ENCODE measurements at regions not wholly inside any gene's neighbourhood (a gene's known extent, or its start where the extent isn't known, plus 50 kb on each side); places are given as distances from the start of the nearest gene placed in this dataset.

- ATAC-seq, result peak; percentile 30
- H3K4me1 ChIP-seq, result peaks cover 5 to 33% (median 20%) of the 10 kb centered on the region in 3 donors
- WGBS, 2 donors (ENCODE audit: low coverage in 1 of 2), result 55 to 86% methylated on average over 1 of the region's 1 CpG
These were observed 185.6 kb upstream of the RAB4A start for GRCh38 chr1:229085291-229085690.

GRCh38 chr1:229086091-229086490 is 184.8 kb upstream of the RAB4A start:
- no peak overlapping the region for H3K4me3 ChIP-seq
- no peak for ATAC-seq
- peaks cover 0 to 20% (median 0%) of the 10 kb centered on the region in 3 donors for H3K9me3 ChIP-seq
- no peaks in the 10 kb centered on the region for H3K27me3 ChIP-seq
- TF ChIP-seq EP300 (IDR thresholded peaks at IDR 0.05) (no peak), POLR2A (IDR thresholded peaks at IDR 0.05) (no peak), POLR2AphosphoS5 (IDR thresholded peaks at IDR 0.05) (no peak)
- TF ChIP-seq, protein P1, sequence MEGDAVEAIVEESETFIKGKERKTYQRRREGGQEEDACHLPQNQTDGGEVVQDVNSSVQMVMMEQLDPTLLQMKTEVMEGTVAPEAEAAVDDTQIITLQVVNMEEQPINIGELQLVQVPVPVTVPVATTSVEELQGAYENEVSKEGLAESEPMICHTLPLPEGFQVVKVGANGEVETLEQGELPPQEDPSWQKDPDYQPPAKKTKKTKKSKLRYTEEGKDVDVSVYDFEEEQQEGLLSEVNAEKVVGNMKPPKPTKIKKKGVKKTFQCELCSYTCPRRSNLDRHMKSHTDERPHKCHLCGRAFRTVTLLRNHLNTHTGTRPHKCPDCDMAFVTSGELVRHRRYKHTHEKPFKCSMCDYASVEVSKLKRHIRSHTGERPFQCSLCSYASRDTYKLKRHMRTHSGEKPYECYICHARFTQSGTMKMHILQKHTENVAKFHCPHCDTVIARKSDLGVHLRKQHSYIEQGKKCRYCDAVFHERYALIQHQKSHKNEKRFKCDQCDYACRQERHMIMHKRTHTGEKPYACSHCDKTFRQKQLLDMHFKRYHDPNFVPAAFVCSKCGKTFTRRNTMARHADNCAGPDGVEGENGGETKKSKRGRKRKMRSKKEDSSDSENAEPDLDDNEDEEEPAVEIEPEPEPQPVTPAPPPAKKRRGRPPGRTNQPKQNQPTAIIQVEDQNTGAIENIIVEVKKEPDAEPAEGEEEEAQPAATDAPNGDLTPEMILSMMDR (IDR thresholded peaks at IDR 0.05), result no peak
- peaks cover 5 to 33% (median 20%) of the 10 kb centered on the region in 3 donors for H3K4me1 ChIP-seq
- peak overlapping the region in 2 of 4 donors; percentile 11 to 69 for H3K27ac ChIP-seq
- no peaks in the 10 kb centered on the region for H3K36me3 ChIP-seq

More at GRCh38 chr1:229085291-229085690, 185.6 kb upstream of the RAB4A start:
- Histone ChIP-seq H3K9me3 (peaks cover 0 to 20% (median 0%) of the 10 kb centered on the region in 3 donors), H3K27me3 (no peaks in the 10 kb centered on the region), H3K4me3 (no peak overlapping the region), H3K36me3 (no peaks in the 10 kb centered on the region), H3K27ac (peak overlapping the region in 3 of 4 donors; percentile 11 to 69 (median 47))
- TF ChIP-seq, protein P1 (IDR thresholded peaks at IDR 0.05), result no peak
- no peak for TF ChIP-seq EP300 (IDR thresholded peaks at IDR 0.05)
- no peak for TF ChIP-seq POLR2A (IDR thresholded peaks at IDR 0.05)
- TF ChIP-seq POLR2AphosphoS5 (IDR thresholded peaks at IDR 0.05), result peak; percentile 53

DNA sequence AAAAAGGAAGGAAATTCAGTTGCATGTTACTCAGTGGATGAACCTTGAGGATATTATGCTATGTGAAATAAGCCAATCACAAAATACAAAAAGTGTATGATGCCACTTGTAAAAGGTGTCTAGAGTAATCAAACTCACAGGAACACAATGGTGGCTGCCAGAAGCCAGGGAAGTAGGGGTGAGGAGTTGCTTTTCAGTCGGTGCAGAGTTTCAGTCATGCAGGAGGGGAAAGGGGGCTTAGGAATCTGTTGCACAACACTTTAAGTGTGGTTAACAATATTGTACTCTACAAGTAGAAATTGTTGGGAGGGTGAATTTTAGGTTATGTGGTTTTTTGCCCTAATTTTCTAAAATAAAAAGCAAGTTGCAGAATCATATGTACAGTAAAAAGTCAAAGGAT is 184.2 kb upstream of the RAB4A start:
- H3K4me1 ChIP-seq, result peaks cover 5 to 37% (median 20%) of the 10 kb centered on the region in 3 donors
- no peak overlapping the region for H3K4me3 ChIP-seq
- no peaks in the 10 kb centered on the region for H3K36me3 ChIP-seq
- H3K27me3 ChIP-seq, result no peaks in the 10 kb centered on the region
- H3K27ac ChIP-seq, result peak overlapping the region in 1 of 4 donors; percentile 69
- TF ChIP-seq POLR2A (IDR thresholded peaks at IDR 0.05) (no peak), POLR2AphosphoS5 (IDR thresholded peaks at IDR 0.05) (no peak), EP300 (IDR thresholded peaks at IDR 0.05) (no peak)
- TF ChIP-seq, protein P1 (IDR thresholded peaks at IDR 0.05), result no peak
- 46 to 57% methylated on average over 1 of the region's 1 CpG for WGBS, 2 donors (ENCODE audit: low coverage in 1 of 2)
- H3K9me3 ChIP-seq, result peaks cover 0 to 20% (median 0%) of the 10 kb centered on the region in 3 donors
- ATAC-seq, result no peak

DNA sequence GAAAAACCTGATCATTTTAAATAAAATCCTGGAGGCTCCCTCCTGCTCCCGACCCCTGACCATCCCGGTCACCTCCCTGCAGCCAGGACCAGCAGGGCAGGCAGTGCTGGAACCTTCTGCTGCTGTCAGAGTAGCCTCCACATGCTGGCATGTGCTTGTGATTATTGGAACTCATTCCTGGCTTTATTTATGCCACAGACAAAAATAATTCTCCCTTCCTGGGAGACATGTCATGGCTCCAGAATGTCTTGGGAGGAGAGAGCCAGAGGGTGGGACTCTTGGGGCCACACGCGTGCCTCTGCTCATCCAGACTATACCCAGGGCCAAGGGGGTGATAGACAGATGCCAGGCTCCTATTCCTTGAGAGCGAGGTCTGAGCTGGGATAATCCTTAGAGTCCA is 183.6 kb upstream of the RAB4A start:
- no peak overlapping the region for H3K4me3 ChIP-seq
- peaks cover 5 to 44% (median 20%) of the 10 kb centered on the region in 3 donors for H3K4me1 ChIP-seq
- H3K27ac ChIP-seq, result peak overlapping the region in 2 of 4 donors; percentile 8 to 69
- ATAC-seq, result peak; percentile 54
- no peaks in the 10 kb centered on the region for H3K27me3 ChIP-seq
- H3K9me3 ChIP-seq, result peaks cover 0 to 14% (median 0%) of the 10 kb centered on the region in 3 donors
- TF ChIP-seq POLR2A (IDR thresholded peaks at IDR 0.05) (no peak), EP300 (IDR thresholded peaks at IDR 0.05) (no peak), POLR2AphosphoS5 (IDR thresholded peaks at IDR 0.05) (peak; percentile 49)
- TF ChIP-seq, protein P1 (IDR thresholded peaks at IDR 0.05), result no peak
- H3K36me3 ChIP-seq, result no peaks in the 10 kb centered on the region
- 48 to 67% methylated on average over 2 to 5 of the region's 5 CpGs for WGBS, 2 donors (ENCODE audit: low coverage in 1 of 2)

DNA sequence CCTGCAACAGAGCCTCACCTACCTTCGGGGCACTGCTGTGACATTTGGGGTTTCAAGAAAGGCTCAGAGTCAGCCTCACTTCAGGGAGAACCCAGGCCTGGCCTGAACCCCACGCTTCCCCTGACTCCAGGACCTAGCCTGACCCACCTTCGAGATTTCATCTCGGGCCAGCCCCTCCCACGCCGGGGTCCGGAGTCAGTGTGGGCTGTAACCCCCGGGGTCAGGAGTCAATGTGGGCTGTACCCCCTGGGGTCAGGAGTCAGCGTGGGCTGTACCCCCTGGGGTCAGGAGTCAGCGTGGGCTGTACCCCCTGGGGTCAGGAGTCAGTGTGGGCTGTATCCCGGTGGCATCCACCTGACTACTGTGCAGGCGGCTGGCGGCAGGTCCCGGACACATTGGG is 183.0 kb upstream of the RAB4A start:
- H3K36me3 ChIP-seq, result no peaks in the 10 kb centered on the region
- H3K27ac ChIP-seq, result peak overlapping the region in 2 of 4 donors; percentile 8 to 69
- no peak overlapping the region for H3K4me3 ChIP-seq
- peaks cover 5 to 45% (median 20%) of the 10 kb centered on the region in 3 donors for H3K4me1 ChIP-seq
- no peak for ATAC-seq
- peaks cover 0 to 9% (median 0%) of the 10 kb centered on the region in 3 donors for H3K9me3 ChIP-seq
- H3K27me3 ChIP-seq, result no peaks in the 10 kb centered on the region
- 86% methylated on average over 6 of the region's 14 CpGs; no CpG with 5 or more reads in 1 of the 2 donors for WGBS, 2 donors (ENCODE audit: low coverage in 1 of 2)
- TF ChIP-seq EP300 (IDR thresholded peaks at IDR 0.05) (no peak), POLR2AphosphoS5 (IDR thresholded peaks at IDR 0.05) (no peak), POLR2A (IDR thresholded peaks at IDR 0.05) (no peak)
- TF ChIP-seq, protein P1 (IDR thresholded peaks at IDR 0.05), result no peak
